HG02885 (cell line): ENCODE measurements at regions not wholly inside any gene's neighbourhood (a gene's known extent, or its start where the extent isn't known, plus 50 kb on each side); places are given as distances from the start of the nearest gene placed in this dataset.
"Not testable (repeated sequence)": the region's sequence is repeated elsewhere in the genome, so short reads cannot be mapped to it uniquely, and the experiment has no call there.

Experiments
- ATAC-seq: cut with Tn5 transposase; IDR thresholded peaks from one replicate; pipeline ENCODE4 v1.9.1; 2021; ENCODE audit warnings: mild to moderate bottlenecking; ENCODE audit not compliant: unreplicated experiment, poor library complexity

DNA sequence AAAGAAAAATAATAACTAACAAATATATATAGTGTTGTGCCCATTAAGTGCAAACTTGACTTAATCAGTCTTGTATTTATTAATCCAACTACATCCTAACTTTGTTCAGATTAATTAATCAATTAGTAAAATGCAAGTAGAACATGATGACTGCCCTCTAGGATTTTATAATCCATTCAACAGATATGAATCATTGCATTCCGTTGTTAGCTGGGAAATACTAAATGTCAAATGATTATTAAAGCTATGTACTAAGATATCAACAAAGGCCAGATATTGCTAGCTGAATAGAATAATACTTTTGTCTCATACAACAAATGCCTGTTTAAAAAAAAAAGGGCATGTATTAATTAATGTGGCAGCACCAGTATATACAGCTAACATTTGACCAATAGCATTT lies 1366.3 kb downstream of the STIM2 start:
- ATAC-seq: no peak

DNA sequence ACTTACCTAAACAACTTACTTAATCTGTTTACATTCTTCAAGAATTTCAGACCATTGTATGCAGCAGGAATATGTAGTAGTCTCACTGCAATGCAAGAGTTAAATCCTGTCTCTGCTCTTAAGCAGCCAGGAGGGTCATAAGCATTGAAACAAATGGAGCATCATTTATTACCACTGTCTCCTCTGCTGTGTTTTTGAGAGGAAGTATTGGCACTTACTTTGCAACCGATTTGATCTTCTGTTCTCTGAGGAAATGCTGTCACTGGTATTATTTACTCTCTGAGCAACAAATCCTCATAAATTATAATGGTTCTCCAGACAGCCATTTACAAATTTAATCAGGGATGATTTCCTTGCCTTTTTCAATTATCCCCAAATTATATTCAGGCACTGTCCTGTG lies 1367.1 kb downstream of the STIM2 start:
- ATAC-seq: no peak

DNA sequence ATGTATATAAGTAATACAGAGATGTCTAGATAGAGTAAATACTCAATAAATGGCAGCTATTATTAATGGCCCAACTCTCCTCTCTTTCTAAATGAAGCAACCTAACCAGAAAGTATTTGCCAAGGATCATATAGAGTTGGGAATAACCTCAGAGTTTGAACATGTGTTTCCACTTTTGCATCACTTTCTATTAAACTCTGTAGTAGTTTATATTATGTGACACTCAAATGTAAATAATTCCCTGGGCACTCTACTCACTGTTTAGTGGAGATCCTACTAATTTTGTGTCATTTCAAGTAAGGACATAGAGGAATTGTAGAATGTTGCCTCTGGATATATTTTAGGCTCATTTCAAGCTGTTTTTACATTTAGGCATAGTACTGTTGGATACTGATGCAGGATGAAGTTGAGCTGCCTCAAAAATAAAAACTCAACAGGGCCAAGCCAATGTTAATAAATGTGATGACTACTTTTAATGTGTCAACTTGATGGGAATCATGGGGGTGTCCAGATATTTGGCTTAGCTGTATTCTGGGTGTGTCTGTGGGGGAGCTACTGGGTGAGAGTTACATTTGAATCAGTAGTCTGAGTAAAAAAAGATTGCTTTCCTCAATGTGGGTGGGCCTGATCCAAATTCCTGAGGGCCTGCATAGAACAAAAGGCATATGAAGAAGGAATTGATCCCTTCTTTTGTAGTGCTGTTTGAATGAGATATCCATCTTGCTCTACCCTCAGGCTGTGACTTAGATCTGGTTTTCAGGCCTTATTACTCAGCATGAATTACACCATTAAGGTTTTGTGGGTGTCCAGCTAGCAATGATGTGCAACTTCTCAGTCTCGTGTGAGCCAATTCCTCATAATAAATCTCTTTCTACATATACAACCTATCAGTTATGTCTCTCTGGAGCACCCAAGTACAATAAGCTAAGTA lies 1368.2 kb downstream of the STIM2 start:
- no peak for ATAC-seq

DNA sequence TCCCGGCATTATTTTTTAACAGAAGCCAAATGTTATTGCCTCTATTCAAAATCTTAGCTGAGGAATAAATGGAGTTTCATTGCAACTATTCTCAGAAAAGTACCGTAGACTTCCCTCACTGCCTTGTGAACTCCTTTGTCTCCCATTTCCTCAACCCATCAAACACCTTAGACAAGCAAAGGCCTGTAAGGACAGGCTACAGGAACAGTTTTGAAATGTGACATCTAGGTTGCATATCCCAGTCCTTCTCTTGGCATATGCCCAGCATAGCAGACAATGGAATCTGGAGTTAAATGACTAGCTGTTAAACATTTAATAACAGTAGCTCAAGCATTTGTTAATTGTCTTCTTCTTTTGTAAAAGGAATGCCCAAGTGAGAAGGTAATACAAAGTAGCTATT lies 1371.7 kb downstream of the STIM2 start:
- no peak for ATAC-seq

DNA sequence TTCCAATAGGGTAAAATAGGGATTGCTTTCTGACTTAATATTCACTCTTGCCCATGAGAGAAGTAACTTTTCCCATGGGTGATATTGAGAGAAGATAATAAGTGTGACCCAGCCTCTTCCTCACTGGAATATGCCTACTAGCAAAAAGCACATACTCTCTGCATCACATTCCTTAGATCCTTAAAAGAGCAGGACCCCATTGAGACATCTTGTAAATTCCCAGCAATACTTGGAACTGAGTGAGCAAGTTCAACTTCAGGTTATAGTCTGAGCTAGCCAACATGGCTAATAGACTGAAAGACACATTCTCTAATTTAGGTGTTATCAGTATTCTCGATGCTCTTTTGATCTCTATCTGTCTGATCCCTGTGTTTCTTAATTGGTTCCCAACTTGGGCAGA lies 1372.3 kb downstream of the STIM2 start:
- no peak for ATAC-seq

DNA sequence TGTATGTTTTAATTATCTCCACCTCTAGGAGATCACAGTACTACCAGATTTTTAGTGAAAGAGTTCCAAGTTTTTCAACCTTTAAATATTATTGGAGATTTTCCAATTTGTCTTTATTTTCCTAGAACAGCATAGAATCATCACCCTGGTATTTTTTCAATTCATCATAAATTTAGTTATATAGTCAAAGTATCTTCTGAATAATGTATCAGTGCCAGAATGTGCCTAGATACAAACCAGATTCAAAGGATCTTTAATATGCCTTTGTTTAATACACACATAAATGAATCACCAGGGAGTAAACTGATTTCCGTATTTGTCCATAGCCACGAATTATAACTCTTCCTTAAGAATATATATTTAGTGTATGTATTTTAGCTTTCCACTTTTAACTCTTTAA lies 1373.1 kb downstream of the STIM2 start:
- no peak for ATAC-seq

DNA sequence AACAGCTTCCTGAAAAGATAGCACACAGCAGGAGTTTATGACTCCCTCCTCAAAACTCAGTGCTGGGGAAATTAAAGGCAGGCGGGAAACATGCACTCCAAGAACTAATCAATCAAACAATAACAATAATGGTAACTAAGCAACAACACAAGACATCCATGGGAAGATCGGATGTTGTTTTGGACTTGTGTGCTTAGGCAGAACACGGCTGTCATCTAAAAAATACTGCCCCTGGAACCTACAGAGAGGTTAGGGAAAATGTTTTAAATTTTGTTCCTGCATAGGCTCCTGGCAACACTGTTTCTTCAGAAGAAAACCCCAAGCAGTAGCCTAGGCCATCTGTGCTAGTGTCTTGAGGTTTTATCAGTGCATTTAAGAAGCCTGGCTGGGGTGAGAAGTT lies 1378.2 kb downstream of the STIM2 start:
- ATAC-seq: no peak

DNA sequence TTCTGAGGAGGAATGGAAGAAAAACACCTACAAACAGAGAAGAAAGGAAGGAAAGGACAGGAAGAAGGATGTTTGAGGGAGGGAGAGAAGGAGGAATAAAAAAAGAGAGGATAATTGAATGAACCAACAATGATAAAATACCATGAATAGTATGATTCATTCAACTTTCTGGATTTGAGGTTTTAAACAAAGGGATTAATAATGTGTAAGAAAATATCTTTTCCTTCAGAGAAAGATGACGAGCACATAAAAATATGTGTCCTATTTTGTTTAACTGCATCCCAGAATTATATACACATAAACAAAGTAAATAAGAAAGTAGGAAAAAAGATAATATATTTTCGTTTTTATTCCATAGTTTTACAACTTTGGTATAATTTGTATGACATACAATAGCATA lies 1380.4 kb downstream of the STIM2 start:
- ATAC-seq: no peak

DNA sequence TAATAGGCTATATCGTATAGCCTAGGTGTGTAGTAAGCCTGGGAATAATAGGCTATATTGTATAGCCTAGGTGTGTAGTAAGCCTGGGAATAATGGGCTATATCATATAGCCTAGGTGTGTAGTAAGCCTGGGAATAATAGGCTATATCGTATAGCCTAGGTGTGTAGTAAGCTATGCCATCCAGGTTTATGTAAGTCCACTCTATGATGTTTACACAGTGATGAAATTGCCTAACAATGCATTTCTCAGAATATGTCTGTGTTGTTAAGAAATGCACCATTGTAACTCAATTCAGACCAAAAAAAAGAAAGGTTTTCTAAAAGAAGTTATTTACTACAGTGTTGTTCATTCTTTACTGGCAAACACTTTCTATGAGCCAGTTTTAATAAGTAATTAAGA lies 1387.2 kb downstream of the STIM2 start:
- no peak for ATAC-seq

DNA sequence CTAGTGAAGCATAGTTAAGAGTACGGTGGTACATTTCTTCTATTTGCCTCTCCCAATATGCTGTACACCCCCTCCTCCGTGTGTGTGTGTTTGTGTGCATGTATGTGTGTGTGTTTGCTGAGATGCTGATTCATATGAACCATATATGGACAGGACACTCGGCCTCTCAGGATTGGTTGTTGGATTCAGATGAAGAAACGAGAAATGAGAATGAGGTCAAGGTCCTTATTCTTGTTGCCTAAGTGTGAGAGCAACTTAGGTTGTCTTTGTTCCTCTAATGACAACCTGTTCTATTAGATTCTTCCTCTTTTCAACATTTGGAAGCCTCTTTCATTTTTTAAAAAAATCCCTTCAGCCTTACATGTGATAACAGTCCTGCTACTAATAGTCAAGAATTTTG lies 1387.6 kb downstream of the STIM2 start:
- ATAC-seq: no peak

DNA sequence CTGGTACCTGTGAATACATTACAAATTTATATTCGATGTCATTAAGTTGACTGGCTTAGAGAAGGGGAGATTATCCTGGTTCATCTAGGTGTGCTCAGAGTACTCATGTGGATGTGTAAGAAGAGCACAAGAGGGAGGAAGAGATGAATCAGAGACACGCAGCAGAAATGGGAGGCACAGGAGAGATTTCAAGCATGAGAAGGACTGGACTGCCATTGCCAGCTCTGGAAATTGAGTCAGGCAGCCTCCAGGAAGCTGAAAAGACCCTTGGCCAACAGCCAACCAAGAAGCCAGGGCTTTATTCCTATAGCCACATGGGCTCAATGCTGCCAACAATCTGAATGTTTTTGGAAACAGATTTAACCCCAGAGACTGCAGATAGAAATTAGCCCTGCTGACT lies 1390.0 kb downstream of the STIM2 start:
- ATAC-seq: no peak

DNA sequence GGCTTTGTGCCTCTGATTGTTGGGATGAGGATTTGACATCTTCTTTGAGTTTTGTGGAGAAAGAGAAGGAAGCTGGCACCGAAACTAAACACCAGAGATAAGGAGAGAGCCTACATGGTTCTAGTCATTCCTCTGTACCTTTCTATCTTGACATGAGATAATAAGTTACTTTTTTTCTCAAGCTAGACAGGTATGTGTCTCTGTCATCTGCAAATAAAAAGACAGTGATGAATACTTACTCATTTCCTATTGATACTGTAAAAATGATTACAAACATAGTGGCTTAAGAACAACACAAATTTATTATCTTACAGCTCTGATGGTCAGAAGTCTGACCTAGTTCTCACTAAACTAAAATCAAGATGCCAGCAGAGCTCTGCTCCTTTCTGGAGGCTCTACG lies 1391.2 kb downstream of the STIM2 start:
- no peak for ATAC-seq

DNA sequence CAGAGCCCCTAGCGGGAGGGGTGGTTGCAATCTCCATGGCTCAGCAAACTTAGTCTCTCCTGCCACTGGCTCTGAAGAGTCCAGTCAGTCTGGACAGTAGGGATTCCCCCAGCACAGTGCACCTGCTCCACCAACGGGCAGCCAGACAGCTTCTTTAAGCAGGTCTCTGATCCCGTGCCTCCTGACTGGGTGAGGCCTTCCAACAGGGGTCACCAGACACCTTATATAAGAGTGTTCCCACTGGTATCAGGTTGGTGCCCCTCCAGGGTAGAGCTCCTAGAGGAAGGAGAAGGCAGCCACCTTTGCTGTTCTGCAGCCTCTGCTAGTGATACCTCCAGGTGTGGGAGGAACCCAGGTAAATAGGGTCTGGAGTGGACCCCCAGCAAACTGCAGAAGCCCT lies 1393.4 kb downstream of the STIM2 start:
- no peak for ATAC-seq

DNA sequence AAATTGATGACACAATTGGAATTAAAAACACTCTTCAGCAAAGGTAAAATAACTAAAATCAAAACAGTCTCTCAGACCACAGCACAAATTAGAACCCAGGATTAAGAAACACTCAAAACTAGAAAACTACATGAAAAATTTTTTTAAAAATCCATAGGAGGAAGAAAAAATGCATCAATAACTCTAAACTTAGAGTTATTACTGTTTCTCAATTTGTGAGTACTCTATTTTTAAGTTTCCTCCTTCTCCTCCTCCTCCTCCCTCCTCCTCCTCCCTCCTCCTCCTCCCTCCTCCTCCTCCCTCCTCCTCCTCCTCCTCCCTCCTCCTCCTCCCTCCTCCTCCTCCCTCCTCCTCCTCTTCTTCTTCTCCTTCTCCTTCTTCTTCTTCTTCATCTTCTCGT lies 1395.7 kb downstream of the STIM2 start:
- no peak for ATAC-seq

DNA sequence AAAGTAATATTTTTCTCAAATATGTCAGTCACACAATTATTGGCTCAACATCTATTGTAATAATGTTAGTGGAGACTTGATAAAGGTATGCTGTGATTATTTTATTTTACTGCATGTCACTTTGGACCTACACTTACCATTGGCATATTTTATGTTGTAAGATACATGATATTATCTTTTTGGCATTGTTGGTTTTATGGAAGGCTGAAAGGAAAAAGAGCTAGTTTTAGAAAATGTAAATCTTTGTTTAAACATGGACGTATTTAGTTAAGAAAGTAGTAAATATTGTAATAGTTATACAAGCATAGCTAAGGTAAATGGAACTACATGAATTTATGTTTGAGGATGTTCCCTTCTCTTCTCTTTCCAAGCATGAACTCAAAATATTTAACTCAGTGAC lies 1399.3 kb downstream of the STIM2 start:
- no peak for ATAC-seq

DNA sequence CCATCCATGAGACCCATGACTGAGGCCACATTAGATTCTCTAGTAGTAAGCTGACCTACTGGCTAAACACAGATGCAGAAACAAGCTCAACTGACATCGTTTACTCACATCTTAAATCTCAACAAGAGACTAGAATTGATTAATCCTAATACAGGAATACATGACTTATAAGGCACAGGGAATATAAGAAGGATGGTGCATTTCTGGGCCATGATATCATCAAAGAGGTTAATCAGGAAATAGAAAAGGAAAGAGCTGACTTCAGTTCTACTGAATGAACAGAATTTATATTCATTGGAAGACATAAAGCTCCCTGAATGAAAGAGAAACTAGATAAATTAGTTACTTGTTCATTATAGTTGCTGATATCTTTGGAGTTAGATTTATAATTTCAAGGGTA lies 1406.5 kb downstream of the STIM2 start:
- no peak for ATAC-seq

DNA sequence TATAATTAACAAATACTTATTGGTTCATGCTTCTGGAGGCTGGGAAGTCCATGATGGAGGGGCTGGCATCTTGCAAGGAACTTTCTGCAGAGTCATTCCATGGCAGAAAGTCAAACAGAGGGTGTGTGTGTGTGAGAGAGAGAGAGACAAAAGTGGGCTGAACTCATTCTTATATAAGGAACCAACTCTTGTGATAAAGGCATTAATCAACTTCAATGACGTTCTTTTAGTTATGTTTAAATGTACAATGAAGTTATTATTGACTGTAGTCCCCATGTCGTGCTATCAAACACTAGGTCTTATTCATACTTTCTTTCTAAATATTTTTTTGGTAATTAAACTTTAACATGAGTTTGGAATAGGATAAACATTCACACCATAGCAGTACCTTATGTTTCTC lies 1408.8 kb downstream of the STIM2 start:
- no peak for ATAC-seq

DNA sequence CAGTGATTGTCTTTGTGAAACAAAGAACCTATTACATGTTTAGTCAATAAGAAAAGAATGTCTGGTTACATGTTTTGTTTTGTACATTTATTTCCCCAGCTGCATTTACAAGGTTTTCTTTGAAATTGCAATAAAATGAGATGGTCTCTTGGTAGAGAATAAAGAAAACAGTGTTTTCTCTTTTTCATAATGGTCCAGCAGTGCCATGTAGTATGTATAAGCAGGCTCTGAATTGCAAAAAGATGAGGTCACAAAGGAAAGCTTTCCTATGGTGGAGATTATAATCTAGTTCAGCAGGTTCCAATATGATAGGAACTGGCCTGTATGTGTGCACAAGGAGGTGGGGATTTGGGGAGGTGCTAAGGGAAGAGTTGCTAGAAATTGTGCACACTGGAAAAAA lies 1417.3 kb downstream of the STIM2 start:
- ATAC-seq: no peak

DNA sequence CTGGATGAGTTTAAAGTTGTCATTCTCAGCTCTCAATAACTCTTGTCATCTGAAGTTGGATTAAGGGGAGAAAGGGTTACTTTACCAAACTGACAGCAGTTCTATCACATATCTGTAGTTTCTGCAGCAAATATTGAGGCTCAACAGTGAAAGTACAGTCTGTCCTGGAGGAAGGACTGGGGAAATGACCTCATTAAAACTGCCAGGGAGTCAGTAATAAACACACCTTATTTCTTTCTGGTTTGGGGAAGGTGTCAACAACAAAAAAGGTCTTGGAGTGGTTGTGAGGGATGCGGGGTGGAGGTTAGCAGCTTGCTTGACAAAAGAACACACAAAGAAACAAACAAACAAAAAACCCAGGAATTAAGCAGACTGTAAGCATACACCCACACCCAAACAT lies 1418.0 kb downstream of the STIM2 start:
- ATAC-seq: no peak

DNA sequence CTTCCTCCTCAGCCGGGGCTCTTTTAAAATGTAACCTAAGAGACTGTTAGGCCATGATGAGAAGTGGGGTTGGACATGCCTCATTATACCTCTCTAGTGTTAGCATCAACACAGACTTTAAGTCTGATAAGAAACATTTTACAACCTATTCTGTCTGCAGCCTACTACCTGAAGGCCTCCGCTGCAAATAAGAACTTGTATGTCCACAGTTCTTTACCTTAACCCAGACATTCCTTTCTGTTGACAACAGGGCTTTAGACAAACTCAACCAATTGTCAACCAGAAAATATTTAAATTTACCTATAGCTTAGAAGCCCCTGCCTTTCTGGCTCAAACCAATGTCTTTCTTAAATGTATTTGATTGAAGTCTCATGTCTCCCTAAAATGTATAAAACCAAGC lies 1418.6 kb downstream of the STIM2 start:
- ATAC-seq: no peak

DNA sequence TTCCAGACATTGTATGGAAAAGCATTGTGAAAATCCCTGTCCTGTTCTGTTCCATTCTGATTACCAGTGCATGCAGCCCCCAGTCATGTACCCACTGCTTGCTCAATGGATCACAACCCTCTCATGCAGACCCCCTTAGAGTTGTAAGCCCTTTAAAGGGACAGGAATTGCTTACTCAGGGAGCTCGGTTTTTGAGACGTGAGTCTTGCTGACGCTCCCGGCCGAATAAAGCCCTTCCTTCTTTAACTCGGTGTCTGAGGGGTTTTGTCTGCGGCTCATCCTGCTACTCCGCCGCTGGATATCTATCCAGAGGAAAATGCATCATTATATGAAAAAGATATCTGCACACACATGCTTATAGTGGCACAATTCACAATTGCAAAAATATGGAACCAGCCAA lies 1425.6 kb downstream of the STIM2 start:
- ATAC-seq: not testable (repeated sequence)

DNA sequence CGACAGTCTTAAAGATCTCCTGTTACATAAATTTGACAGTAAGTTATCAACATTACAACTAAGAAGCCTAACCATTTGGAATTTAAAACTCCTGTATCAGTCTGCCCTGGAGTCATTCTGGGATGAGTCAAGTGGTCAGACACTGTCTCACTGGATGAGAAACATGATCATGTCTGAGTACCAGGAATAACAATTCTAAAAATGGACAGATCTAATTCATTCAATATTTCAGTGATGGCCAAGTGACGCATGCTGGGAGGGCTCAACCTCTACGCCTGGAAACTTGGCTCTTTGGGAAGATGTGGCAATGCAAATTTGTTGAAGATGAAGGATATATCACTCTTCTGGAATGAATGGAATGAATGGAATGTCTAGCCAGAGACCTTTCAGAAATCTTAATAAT lies 1427.2 kb downstream of the STIM2 start:
- ATAC-seq: no peak
